HCT116 (cell line): ENCODE measurements at regions not wholly inside any gene's neighbourhood (a gene's known extent, or its start where the extent isn't known, plus 50 kb on each side); places are given as distances from the start of the nearest gene placed in this dataset.

Experiments
- ATAC-seq: fragments of 200-7000 bp; cut with Tn5 transposase; 2 replicates; pipeline ENCODE4 v1.9.1; 2020; ENCODE audit warnings: mild to moderate bottlenecking, moderate library complexity
- BruUV-seq: library from RNA; stranded (reverse); fragments of 400-500 nt; replicated peaks from 2 replicates; lab custom pipeline; 2021; lab: Mats Ljungman, UMichigan
- CTCF ChIA-PET: fragments of 300-600 bp; sonication (Branson Sonifier 250); formaldehyde crosslinking; loops from one replicate; lab custom pipeline; 2021; ENCODE audit warnings: antibody characterized with exemption; lab: Charles Lee
- POLR2A ChIA-PET: fragments of 300-600, 350-600 bp; sonication (Branson Sonifier 250); formaldehyde crosslinking; loops from one replicate; lab custom pipeline; 2021; ENCODE audit warnings: antibody characterized with exemption; lab: Charles Lee
- RAD21 ChIA-PET, 2 experiments: fragments of 300-600 bp; sonication (Branson Sonifier 250); formaldehyde crosslinking; loops; one replicate each; lab custom pipeline; 2023; ENCODE audit warnings: low total read pairs in 2 of 2; ENCODE audit not compliant: uncharacterized antibody in 2 of 2, unreplicated experiment in 2 of 2, low non-redundant PET in 1 of 2; lab: Charles Lee
- DNase-seq: peaks from one replicate; pipeline ENCODE4 v3.0.0-alpha.2; 2010; ENCODE audit warnings: low read depth, low spot score
- H2AFZ ChIP-seq: fragments of 200-600 bp; shearing (Covaris generic), sonication (generic); 2 replicates; pipeline ENCODE4 v1.6.1; 2017; ENCODE audit warnings: low read depth, mixed run types, mixed read lengths, antibody characterized with exemption, low read length; ENCODE audit not compliant: poor library complexity, severe bottlenecking
- H3K27ac ChIP-seq: 2 replicates; pipeline ENCODE4 v1.5.1; 2012; ENCODE audit warnings: low read depth, low read length
- H3K27me3 ChIP-seq: fragments of 200-600 bp; sonication (generic); 2 replicates; pipeline ENCODE4 v1.6.1; 2016; ENCODE audit warnings: mixed run types, low read length, mixed read lengths; ENCODE audit not compliant: insufficient read depth
- H3K36me3 ChIP-seq, 2 experiments: fragments of 200-500 bp in 1 of 2; fragments of 200-600 bp in 1 of 2; sonication (Bioruptor generic) in 1 of 2; sonication (generic) in 1 of 2; 2 replicates each; pipeline versions ENCODE4 v1.5.1 to v1.6.1; 2014 to 2016; ENCODE audit warnings: low read length in 2 of 2, inconsistent platforms in 1 of 2, mixed read lengths in 1 of 2, mixed run types in 1 of 2; ENCODE audit not compliant: insufficient read depth in 2 of 2, control insufficient read depth in 1 of 2
- H3K4me1 ChIP-seq, 2 experiments: fragments of 200-600 bp in 1 of 2; sonication (generic) in 1 of 2; 2 replicates each; pipeline versions ENCODE4 v1.5.1 to v1.6.1; 2012 to 2017; ENCODE audit warnings: low read length in 2 of 2, inconsistent platforms in 1 of 2, mild to moderate bottlenecking in 1 of 2, mixed read lengths in 1 of 2, mixed run types in 1 of 2, moderate library complexity in 1 of 2; ENCODE audit not compliant: insufficient read depth in 2 of 2, control insufficient read depth in 1 of 2
- H3K4me2 ChIP-seq: fragments of 200-600 bp; sonication (generic); 2 replicates; pipeline ENCODE4 v1.6.1; 2017; ENCODE audit warnings: mixed run types, low read length, mixed read lengths
- H3K4me3 ChIP-seq, 2 experiments: fragments of 200-600 bp in 1 of 2; sonication (generic) in 1 of 2; replicated peaks in 1 of 2; 2 replicates each; pipeline ENCODE4 v1.5.1; 2011 to 2016; ENCODE audit warnings: low read length in 2 of 2, control low read depth in 1 of 2, low read depth in 1 of 2, mild to moderate bottlenecking in 1 of 2, mixed read lengths in 1 of 2, mixed run types in 1 of 2
- H3K79me2 ChIP-seq: fragments of 200-600 bp; sonication (generic); 2 replicates; pipeline ENCODE4 v1.6.1; 2017; ENCODE audit warnings: mild to moderate bottlenecking, mixed run types, low read length, moderate library complexity, mixed read lengths; ENCODE audit not compliant: insufficient read depth
- H3K9ac ChIP-seq: fragments of 200-600 bp; sonication (generic); 2 replicates; pipeline ENCODE4 v1.6.1; 2016; ENCODE audit warnings: low read length, mixed read lengths
- H3K9me2 ChIP-seq: fragments of 200-600 bp; sonication (generic), shearing (Covaris generic); 2 replicates; pipeline ENCODE4 v1.6.1; 2017; ENCODE audit warnings: mixed run types, mild to moderate bottlenecking, moderate library complexity; ENCODE audit not compliant: insufficient read depth
- H3K9me3 ChIP-seq, 2 experiments: fragments of 200-500 bp in 1 of 2; fragments of 200-600 bp in 1 of 2; sonication (Bioruptor generic) in 1 of 2; sonication (generic) in 1 of 2; 2 replicates each; pipeline ENCODE4 v1.6.1; 2014 to 2017; ENCODE audit warnings: low read length in 2 of 2, mixed read lengths in 2 of 2, inconsistent platforms in 1 of 2, low read depth in 1 of 2, mild to moderate bottlenecking in 1 of 2, mixed run types in 1 of 2, moderate library complexity in 1 of 2; ENCODE audit not compliant: control insufficient read depth in 1 of 2, insufficient read depth in 1 of 2
- H4K20me1 ChIP-seq: fragments of 200-600 bp; sonication (generic), shearing (Covaris generic); 2 replicates; pipeline ENCODE4 v1.6.1; 2017; ENCODE audit warnings: mixed run types, mild to moderate bottlenecking, moderate library complexity; ENCODE audit not compliant: insufficient read depth
- CBX3 ChIP-seq: IDR thresholded peaks from 2 replicates; pipeline ENCODE4 v1.6.1; 2012; ENCODE audit warnings: low read depth
- CEBPB ChIP-seq: IDR thresholded peaks from 2 replicates; pipeline ENCODE4 v1.6.1; 2012; ENCODE audit warnings: low read depth
- CTCF ChIP-seq, 3 experiments: fragments of 200-600 bp in 1 of 3; sonication (generic) in 1 of 3; IDR thresholded peaks in 2 of 3; conservative IDR thresholded peaks in 1 of 3; 2 replicates each; pipeline ENCODE4 v1.5.1; 2012 to 2017; ENCODE audit warnings: low read depth in 2 of 3, low read length in 2 of 3, antibody characterized with exemption in 1 of 3, borderline replicate concordance in 1 of 3, control low read depth in 1 of 3, mild to moderate bottlenecking in 1 of 3, mixed read lengths in 1 of 3, mixed run types in 1 of 3, moderate library complexity in 1 of 3; ENCODE audit not compliant: insufficient read depth in 1 of 3
- EGR1 ChIP-seq: IDR thresholded peaks from 2 replicates; pipeline ENCODE4 v1.6.1; 2012; ENCODE audit warnings: low read depth
- ELF1 ChIP-seq: IDR thresholded peaks from 2 replicates; pipeline ENCODE4 v1.6.1; 2012; ENCODE audit warnings: low read depth, borderline replicate concordance
- MAX ChIP-seq: IDR thresholded peaks from 2 replicates; pipeline ENCODE4 v1.6.1; 2012
- POLR2A ChIP-seq: IDR thresholded peaks from 2 replicates; pipeline ENCODE4 v1.7.0; 2011; ENCODE audit warnings: borderline replicate concordance; ENCODE audit not compliant: insufficient read depth, insufficient read length; ENCODE audit errors: extremely low read depth
- POLR2AphosphoS5 ChIP-seq: IDR thresholded peaks from 2 replicates; pipeline ENCODE4 v1.6.1; 2011; ENCODE audit warnings: mild to moderate bottlenecking, low read depth, low read length, moderate library complexity
- RAD21 ChIP-seq: IDR thresholded peaks from 2 replicates; pipeline ENCODE4 v1.6.1; 2012; ENCODE audit warnings: low read depth, mild to moderate bottlenecking
- REST ChIP-seq: IDR thresholded peaks from 2 replicates; pipeline ENCODE4 v1.6.1; 2012; ENCODE audit warnings: low read depth
- SIN3A ChIP-seq: IDR thresholded peaks from 2 replicates; pipeline ENCODE4 v1.6.1; 2012; ENCODE audit warnings: low read depth
- SRF ChIP-seq: IDR thresholded peaks from 2 replicates; pipeline ENCODE4 v1.6.1; 2012; ENCODE audit warnings: low read depth
- YY1 ChIP-seq: IDR thresholded peaks from 2 replicates; pipeline ENCODE4 v1.6.1; 2011; ENCODE audit warnings: low read length, low read depth, moderate library complexity, mild to moderate bottlenecking; ENCODE audit not compliant: insufficient replicate concordance; ENCODE audit errors: extremely low read depth
- intact Hi-C: fragments of 100-400 bp; cut with micrococcal nuclease; formaldehyde crosslinking; loops from 2 replicates; pipeline ENCODE4 v1.10.0; 2022

- H3K9me3 ChIP-seq: peaks cover 11 to 13% of the 10 kb centered on the region in 2 experiments; a peak in 3 of 4 replicates
- RAD21 ChIA-PET: no interaction called here
- H3K36me3 ChIP-seq: no peaks in the 10 kb centered on the region
- ATAC-seq (no peak), DNase-seq (no peak)
- no peaks in the 10 kb centered on the region for H3K79me2 ChIP-seq
- no peak overlapping the region for H3K4me2 ChIP-seq
- intact Hi-C loops: no loop called here
- no peaks in the 10 kb centered on the region for H3K27me3 ChIP-seq
- CTCF ChIA-PET: no interaction called here
- H3K9ac ChIP-seq: no peak overlapping the region
- H3K4me3 ChIP-seq: no peak overlapping the region
- no peaks in the 10 kb centered on the region for H4K20me1 ChIP-seq
- H3K9me2 ChIP-seq: no peaks in the 10 kb centered on the region
- BruUV-seq: no TSS peak
- no peak for TF ChIP-seq EGR1
- no peak for TF ChIP-seq REST
- no peak for TF ChIP-seq YY1
- no peaks in the 10 kb centered on the region for H3K4me1 ChIP-seq
- H3K27ac ChIP-seq: no peak overlapping the region
- no peak overlapping the region for H2AFZ ChIP-seq
- POLR2A ChIA-PET: no interaction called here
Measured at GRCh38 chr18:68233018-68233417, 481.9 kb downstream of the TMX3 start.

- POLR2A ChIA-PET: no interaction called here
- Histone ChIP-seq H4K20me1 (no peaks in the 10 kb centered on the region), H3K4me2 (no peak overlapping the region), H3K36me3 (no peaks in the 10 kb centered on the region; a peak in 1 of 4 replicates), H3K79me2 (no peaks in the 10 kb centered on the region), H2AFZ (no peak overlapping the region), H3K27me3 (no peaks in the 10 kb centered on the region), H3K4me3 (no peak overlapping the region), H3K4me1 (no peaks in the 10 kb centered on the region), H3K9me3 (peaks cover 16 to 18% of the 10 kb centered on the region in 2 experiments; a peak in 3 of 4 replicates), H3K9me2 (no peaks in the 10 kb centered on the region), H3K9ac (no peak overlapping the region), H3K27ac (no peak overlapping the region)
- no TSS peak for BruUV-seq
- intact Hi-C loops: no loop called here
- RAD21 ChIA-PET: no interaction called here
- no peak for DNase-seq
- TF ChIP-seq CEBPB (no peak), RAD21 (no peak), SIN3A (no peak), CBX3 (no peak), YY1 (no peak), POLR2AphosphoS5 (no peak), MAX (no peak), CTCF (IDR thresholded peaks at IDR 0.05 in 2 of 3, conservative IDR thresholded peaks at IDR 0.05 in 1 of 3; ENCODE audit: borderline replicate concordance in 1 of 3, insufficient read depth in 1 of 3, low read depth in 2 of 3, low read length in 2 of 3) (no peak), ELF1 (no peak), POLR2A (no peak), SRF (no peak)
- no peak for ATAC-seq
- CTCF ChIA-PET: no interaction called here
Measured at GRCh38 chr18:68229351-68229750, 485.6 kb downstream of the TMX3 start.
